ENCODE measurements at regions not wholly inside any gene's neighbourhood (a gene's known extent, or its start where the extent isn't known, plus 50 kb on each side); places are given as distances from the start of the nearest gene placed in this dataset.

DNA sequence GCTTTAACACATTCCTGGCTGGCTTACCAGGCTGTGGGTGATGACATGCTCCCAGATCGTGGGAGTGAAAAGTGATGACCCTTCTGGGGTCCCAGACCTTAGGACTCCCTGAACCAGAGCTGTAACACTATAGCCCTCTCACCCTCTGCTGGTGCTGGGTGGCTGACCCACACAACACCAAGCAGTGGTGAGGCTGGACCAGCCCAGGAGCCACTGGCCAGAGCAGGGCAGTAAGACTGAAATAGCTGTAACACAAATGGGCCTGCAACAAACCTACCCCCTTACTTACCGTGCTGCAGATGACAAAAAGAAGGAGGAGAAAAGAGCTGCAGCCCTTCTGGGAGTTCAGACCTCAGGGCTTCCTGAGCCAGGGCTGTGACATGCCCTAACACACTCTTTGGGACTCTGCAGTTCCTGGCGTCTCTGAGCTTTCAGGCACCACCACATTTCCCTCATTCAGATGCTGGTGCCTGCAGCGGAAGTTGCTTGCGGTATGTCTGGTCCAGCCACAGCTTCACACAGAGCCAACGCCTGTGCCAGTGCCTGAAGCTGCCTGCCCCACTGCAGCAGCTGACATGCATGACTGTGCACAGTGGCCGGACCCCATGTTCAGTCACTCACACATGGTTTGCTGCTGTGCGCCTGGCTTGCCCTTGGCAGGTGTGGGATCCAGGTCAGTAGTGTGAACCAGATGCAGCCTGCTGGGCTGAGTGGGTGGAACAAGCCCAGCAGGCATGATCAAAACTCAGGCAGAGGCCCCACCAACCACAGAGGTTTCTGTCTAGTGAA, 1247.4 kb downstream of the EFNA5 start:
- TF ChIP-seq, protein P1, sequence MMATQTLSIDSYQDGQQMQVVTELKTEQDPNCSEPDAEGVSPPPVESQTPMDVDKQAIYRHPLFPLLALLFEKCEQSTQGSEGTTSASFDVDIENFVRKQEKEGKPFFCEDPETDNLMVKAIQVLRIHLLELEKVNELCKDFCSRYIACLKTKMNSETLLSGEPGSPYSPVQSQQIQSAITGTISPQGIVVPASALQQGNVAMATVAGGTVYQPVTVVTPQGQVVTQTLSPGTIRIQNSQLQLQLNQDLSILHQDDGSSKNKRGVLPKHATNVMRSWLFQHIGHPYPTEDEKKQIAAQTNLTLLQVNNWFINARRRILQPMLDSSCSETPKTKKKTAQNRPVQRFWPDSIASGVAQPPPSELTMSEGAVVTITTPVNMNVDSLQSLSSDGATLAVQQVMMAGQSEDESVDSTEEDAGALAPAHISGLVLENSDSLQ (IDR thresholded peaks at IDR 0.05): no peak
- no peak for TF ChIP-seq CTBP1 (IDR thresholded peaks at IDR 0.05; ENCODE audit: borderline replicate concordance)
- no peak for TF ChIP-seq ZNF384 (IDR thresholded peaks at IDR 0.05)
- no peak for TF ChIP-seq FOXK2 (IDR thresholded peaks at IDR 0.05)
- no peak for TF ChIP-seq NFRKB (IDR thresholded peaks at IDR 0.05)
- TF ChIP-seq BHLHE40 (IDR thresholded peaks at IDR 0.05; ENCODE audit: borderline replicate concordance): no peak
- no peak for TF ChIP-seq ELF4 (IDR thresholded peaks at IDR 0.05)
- no peak for TF ChIP-seq ARNT (IDR thresholded peaks at IDR 0.05)
- TF ChIP-seq FOXA1 (IDR thresholded peaks at IDR 0.05): no peak
- no peak for TF ChIP-seq SP1 (IDR thresholded peaks at IDR 0.05)
- TF ChIP-seq TARDBP (IDR thresholded peaks at IDR 0.05): no peak
- no peak for TF ChIP-seq LEF1 (IDR thresholded peaks at IDR 0.05; ENCODE audit: borderline replicate concordance)

Data from HEK293T (cell line).